Activated effector memory CD4-positive, alpha-beta T cell treated with Interleukin-2 at 50 U/mL for 16 hours (primary cell): ENCODE measurements at regions not wholly inside any gene's neighbourhood (a gene's known extent, or its start where the extent isn't known, plus 50 kb on each side); places are given as distances from the start of the nearest gene placed in this dataset.
"Not testable (repeated sequence)": the region's sequence is repeated elsewhere in the genome, so short reads cannot be mapped to it uniquely, and the experiment has no call there.

Source experiments
- DNase-seq: peaks from one replicate; pipeline ENCODE4 v3.0.0-alpha.2; 2020

DNA sequence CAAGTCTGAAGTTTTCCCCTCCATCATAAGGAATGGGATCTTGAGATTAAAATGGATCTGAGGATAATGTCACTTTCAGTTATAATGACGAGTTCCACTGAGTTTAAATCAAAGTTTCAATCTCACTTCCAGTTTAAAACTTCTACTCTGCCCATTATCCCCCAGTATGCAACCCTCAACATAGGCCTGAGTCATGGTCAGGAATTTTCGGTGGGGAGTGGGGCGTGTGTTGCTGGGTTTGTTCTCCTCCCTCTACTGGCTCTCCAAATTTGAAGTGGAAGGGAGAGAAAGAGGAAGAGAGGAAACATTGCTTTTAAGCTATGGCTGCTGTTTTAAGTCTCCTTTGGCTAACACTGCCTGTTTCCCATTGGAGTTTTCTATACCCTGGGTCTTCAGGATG, 152.9 kb downstream of the TM2D1 start:
- no peak for DNase-seq

- no peak for DNase-seq
Observed at GRCh38 chr1:61570191-61570590, 154.8 kb downstream of the TM2D1 start.

- DNase-seq = no peak
Observed at GRCh38 chr1:61569303-61569621, 155.7 kb downstream of the TM2D1 start.

DNA sequence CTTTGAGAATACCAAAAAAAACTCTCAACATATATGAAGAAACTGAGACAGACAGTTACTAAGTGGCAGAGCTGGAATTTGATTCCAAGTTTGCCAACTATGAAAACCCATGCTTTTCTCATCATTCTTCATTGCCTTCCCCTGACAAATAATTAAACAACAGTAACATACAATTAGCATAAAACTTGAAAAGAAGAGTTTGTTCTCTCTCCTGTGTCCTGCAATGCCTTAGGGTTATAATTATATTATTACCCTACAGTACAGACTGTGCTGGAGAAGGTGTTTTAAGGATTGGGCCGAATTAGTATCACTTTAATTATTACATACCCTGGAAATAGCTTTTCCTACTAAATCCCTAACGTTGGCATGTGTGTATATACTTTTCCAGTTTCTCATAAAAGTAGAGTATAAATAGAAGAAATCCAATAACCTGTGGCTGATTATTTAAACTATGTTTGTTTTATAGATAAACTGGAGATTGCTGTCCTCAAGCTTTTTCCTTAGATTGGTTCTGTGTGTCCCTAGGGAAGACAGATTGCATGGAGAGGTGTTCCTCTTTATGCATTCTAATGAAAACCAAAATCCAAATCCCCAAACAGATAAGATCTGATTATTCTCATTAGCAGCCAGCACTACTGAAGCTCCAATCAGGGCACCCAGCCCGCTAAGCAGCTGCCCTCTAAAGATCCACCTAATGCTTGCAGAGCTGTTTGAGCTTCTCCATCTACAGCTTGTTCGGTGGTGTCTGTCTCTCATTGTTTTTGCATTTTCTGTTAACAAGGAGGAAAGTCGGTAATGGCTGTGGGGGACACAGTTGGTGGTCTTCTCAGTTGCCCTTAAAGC, 156.3 kb downstream of the TM2D1 start:
- DNase-seq = no peak

- no peak for DNase-seq
Observed at GRCh38 chr1:61566177-61566576, 158.8 kb downstream of the TM2D1 start.

DNA sequence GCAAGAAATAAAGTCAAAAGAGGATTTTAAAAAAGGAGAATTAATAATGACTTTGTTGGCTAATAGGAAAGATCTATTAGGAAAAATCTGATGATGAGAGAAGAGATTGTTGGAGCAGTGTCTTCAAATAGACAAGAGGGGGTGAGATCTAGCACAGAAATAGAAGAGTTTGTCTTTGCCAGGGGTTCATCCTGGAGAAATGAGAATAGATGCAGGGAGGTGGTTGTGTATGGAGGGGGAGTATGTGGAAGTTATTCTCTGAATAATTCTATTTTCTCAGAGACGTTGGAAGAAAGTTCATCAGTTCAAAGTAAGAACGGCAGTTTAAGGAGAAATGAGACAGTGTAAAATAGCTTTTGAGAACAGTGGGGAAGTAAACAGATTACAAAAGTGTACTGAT, 161.3 kb downstream of the TM2D1 start:
- no peak for DNase-seq

DNA sequence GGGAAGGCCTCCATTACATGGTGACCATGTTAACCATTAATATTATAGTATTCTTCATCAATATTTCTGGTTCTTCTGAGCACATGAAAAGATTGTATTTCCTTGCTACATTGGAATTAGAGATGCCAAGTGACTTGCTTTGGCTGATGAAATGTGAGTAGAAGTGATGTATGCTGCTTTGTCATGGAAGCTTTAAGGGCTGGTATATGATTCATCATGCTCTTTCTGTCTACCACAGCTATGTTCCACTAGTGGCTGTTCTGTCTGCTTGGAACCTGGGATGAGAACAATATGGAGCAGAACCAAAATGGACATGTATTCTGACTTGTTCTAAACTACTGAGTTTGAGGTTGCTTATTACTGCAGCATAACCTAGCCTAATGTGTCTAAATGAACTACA, 163.3 kb downstream of the TM2D1 start:
- no peak for DNase-seq

DNA sequence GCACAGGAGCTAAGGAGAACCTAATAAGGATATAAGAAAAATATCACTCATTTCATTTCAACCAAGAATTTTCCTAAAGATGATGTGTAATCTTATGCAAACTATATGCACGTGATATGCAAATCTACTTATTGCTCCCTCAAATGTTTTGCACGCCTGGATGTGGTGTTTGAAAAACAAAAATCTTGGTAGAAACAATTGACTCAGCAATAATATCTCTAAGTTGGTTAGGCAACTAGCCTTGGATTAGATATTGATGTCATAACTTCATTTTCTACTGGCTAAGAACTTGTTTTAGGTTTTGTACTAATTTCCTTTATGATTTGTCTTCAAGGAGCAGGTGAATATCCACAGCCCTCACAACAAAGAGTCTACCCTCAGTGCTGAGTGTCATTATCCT, 164.6 kb downstream of the TM2D1 start:
- DNase-seq = no peak

DNA sequence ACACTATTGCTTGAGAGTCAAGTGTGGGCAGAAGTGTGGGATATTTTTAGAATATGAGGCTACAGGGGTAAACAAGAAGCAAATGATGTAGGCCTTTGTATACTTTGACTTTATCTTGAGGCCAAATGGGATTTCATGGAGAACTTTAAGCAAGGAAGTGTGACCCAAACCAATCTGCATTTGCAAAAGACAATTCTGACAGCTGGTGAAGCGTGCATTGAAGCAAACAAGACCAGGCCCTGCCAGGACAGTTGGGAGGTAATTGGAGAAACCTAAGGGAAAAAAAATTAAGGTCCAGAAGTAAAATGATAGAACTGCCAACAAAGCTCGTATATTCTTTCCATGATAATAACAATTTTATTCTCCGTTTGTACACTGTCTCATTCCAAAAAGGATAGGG, 168.3 kb downstream of the TM2D1 start:
- no peak for DNase-seq

DNA sequence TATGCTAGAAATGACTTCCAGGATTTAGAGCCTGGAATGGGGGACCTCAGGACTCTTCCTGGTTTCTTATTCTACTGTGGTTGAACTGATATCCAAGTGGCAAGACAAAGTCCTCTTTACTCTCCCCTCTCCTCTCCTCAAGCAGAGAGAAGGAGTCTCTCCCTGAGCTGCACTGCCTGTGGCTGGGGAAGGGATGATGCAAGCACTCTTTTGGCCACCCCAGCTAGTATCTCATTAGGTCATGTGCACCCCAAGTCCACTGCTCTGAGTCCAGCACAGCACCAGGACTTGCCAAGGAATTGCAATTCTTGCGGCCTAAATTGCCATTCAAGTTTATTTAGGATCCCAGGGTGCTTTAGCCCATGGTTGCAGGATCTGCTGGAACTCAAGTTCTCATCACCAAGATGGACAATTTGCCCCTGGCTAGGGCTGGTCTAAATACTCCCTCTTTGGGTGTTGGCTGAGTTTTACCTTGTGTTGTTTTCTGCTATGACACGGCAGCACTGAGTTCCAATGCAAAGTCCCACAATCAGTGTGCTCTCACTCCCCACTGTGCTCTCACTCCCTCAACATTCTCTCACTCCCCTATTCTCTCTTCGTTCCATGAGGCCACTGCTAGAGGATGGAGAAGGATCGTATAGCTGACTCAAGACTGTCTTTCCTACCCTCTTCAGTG, 172.2 kb downstream of the TM2D1 start:
- DNase-seq = no peak

DNA sequence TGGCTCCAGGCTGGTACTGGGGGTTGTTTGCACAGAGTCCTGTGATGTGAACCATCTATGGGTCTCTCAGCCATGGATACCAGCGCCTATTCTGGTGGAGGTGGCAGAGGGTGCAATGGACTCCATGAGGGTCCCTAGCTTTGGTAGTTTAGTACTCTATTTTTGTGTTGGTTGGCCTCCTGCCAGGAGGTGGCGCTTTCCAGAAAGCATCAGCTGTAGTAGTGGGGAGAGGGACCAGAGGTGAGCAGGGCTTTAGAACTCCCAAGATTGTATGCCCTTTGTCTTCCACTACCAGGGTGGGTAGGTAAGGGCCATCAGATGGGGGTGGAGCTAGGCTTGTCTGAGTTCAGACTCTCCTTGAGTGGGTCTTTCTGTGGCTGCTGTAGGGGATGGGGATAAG, 177.6 kb downstream of the TM2D1 start:
- not testable (repeated sequence) for DNase-seq

GRCh38 chr1:61544870-61545269, 180.1 kb downstream of the TM2D1 start:
- DNase-seq = not testable (repeated sequence)

GRCh38 chr1:61543498-61543897, 181.4 kb downstream of the TM2D1 start:
- not testable (repeated sequence) for DNase-seq

DNA sequence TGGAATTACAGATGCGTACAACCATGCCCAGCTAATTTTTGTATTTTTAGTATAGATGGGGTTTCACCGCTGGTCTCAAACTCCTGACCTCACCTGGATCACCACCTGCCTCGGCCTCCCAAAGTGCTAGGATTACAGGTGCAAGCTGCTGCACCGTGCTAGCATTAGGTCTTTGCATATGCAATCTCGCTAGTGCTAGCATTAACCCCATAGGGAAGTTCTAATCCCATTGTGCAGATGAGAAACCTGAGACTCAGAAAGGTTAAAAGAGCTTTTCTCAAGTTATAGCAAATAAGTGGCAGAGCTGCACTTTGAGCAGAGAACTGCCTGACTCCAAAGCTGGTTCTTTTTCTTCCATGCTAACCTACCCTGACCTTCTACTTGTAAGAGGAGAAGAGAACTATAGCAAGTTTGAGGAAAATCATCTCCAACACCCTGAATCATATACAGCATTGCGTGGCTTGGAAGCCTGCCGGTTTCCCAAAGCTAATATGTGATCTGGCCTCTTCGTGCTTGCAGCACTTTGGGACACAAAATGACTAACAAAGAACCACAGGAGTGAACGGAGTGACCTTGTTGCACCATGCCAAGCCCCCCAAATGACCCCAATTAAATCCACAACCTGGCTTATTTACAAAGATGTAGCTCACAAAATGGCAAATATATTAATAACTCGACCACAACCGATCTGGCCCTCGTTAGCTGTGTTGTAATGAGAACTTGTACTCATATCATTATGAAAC, 185.1 kb downstream of the TM2D1 start:
- no peak for DNase-seq

GRCh38 chr1:61538228-61538627, 186.7 kb downstream of the TM2D1 start:
- no peak for DNase-seq

DNA sequence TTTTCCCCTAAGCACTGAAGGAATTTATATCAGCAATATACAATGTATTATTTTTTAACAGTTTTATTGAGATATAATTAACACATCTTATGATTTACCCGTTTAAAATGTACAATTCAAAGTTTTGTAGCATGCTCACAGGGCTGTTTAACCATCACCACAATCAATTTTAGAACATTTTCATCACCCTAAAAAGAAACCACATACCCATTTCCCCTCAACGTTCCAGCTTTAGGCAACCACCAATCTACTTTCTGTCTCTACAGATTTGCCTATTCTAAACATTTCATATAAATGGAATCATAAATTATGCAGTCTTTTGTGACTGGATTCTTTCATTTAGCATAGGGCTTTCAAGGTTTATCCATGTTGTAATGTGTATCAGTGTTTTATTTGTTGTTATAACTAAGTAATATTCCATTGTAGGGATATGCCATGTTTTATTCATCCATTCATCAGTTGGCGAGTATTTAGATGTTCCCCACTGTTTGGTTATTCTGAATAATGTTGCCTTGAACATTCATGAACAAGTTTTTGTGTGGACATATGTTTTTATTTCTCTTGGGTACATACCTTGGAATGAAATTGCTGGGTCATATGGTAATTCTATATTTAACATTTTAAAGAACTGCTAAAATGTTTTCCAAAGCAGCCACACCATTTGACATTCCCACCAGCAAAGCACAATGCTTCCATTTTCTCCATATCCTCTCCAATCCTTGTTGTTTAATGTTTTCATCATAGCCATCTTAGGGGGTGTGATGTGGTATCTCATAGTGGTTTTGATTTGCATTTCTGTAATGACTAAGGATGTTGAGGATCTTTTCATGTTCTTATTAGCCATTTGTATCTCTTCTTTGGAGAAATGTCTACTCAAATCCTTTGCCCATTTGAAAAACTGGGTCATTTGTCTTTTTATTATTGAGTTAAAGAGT, 188.5 kb downstream of the TM2D1 start:
- no peak for DNase-seq

DNA sequence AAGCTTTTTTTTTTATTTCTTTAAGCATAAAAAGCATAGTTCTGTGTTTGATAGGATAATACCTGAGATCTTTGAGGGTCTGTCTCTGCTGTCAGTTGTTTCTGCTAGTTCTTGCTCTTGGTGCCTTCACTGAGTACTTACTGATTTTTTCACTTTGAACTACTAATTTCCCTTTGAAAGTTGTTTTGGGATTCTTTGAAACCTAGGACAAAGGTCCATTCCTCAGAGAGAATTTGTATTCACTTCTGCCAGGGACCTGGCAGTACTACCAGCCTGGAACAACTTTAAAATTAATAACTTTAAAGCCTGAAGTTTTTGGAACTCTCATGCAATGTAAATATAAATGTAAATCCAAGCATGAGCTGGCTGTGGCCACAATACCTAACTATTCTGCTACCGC, 190.1 kb downstream of the TM2D1 start:
- DNase-seq = no peak

- no peak for DNase-seq
Observed at GRCh38 chr1:61533546-61533945, 191.4 kb downstream of the TM2D1 start.

DNA sequence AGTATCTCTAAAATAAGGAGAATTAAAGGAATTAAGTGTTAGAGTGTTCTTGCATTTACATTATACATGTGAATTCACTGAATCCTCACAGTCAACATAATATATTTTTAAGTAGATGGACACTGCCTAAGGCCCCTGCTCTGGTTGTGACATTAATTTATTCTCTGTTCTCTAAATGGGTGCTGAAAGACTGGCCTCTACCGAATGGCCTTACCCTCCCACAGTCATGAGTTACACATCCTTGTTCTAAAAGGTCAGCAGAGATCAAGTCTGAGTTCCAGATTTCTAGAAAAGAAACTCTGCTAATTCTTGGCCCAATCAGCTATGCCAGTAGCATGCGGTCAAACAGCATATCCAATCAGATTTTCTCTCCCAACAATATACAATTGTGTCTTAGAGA, 193.2 kb downstream of the TM2D1 start:
- DNase-seq = no peak

DNA sequence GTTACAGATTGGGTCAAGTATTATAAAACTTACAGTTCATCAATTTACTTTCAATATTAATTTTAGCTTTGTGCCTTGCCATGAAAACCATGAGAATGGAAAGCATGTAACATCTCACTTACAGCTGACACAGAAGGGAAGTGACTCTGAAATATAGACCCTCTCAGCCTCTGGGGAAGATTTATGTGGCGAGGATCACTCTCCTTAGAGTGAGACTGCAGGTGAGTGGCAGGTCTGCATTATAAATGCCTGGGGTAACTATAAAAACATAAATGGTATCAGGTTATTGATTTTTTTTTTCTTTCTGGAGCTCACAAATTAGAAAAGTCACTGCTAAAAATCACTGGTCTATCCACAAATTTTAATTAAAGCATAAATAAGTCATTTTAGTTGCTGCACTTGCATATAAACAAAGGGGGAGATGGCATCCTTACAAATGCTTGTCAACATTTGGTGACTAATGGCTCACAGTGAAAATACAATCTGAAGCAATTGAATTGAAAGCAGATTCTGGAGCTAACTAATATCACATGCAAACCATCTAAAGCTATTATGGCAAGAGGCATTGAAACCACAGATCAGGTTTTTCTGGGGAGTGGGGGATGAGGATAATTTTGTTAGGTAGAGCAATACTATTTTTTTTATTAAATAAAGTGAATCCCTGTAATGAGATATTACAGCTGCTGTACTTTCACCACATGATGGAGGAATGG, 200.9 kb downstream of the TM2D1 start:
- no peak for DNase-seq

- no peak for DNase-seq
Observed at GRCh38 chr1:61523229-61523628, 201.7 kb downstream of the TM2D1 start.

- DNase-seq = no peak
Observed at GRCh38 chr1:61520401-61520800, 204.5 kb downstream of the TM2D1 start.
